AG04450 (cell line): ENCODE measurements at regions not wholly inside any gene's neighbourhood (a gene's known extent, or its start where the extent isn't known, plus 50 kb on each side); places are given as distances from the start of the nearest gene placed in this dataset.

ENCODE experiments used
- CTCF ChIA-PET: fragments of 300-600, 350-600 bp; formaldehyde crosslinking; extraction: SDS; loops from one replicate; lab custom pipeline; 2022; ENCODE audit warnings: antibody characterized with exemption, inconsistent platforms; lab: Charles Lee
- POLR2A ChIA-PET: fragments of 350-600 bp; formaldehyde crosslinking; extraction: SDS; loops from one replicate; lab custom pipeline; 2021; ENCODE audit warnings: antibody characterized with exemption, inconsistent platforms; lab: Yijun Ruan, JAX
- DNase-seq: peaks from one replicate; pipeline ENCODE4 v3.0.0-alpha.2; 2011; ENCODE audit warnings: low read depth, low spot score
- H3K27ac ChIP-seq: one replicate; pipeline ENCODE4 v1.5.1; 2012; ENCODE audit warnings: low read depth, low read length, control low read depth
- H3K27me3 ChIP-seq: one replicate; pipeline ENCODE4 v1.6.0; 2012; ENCODE audit warnings: low read length; ENCODE audit not compliant: control insufficient read depth, insufficient read depth
- H3K4me3 ChIP-seq: 2 replicates; pipeline ENCODE4 v1.5.1; 2011; ENCODE audit warnings: mild to moderate bottlenecking, low read depth, low read length, control low read depth
- H3K9me3 ChIP-seq: 2 replicates; pipeline ENCODE4 v1.5.1; 2012; ENCODE audit warnings: low read length; ENCODE audit not compliant: control insufficient read depth, insufficient read depth
- CTCF ChIP-seq: IDR thresholded peaks from 2 replicates; pipeline ENCODE4 v1.5.1; 2011; ENCODE audit warnings: low read depth, low read length, control low read depth, inconsistent platforms

GRCh38 chr10:71032887-71033286 lies 144.5 kb upstream of the PCBD1 start:
- CTCF ChIA-PET, result no interaction called here
- DNase-seq, result no peak
- no peak for TF ChIP-seq CTCF

GRCh38 chr10:71033396-71033980 lies 145.1 kb upstream of the PCBD1 start:
- POLR2A ChIA-PET, result no interaction called here
- DNase-seq, result no peak
- TF ChIP-seq CTCF, result no peak
- Histone ChIP-seq H3K27ac (no peak overlapping the region), H3K27me3 (peaks cover 11% of the 10 kb centered on the region), H3K9me3 (no peaks in the 10 kb centered on the region; the same call in 1 of the 2 replicates), H3K4me3 (no peak overlapping the region)
- CTCF ChIA-PET, result no interaction called here

More at GRCh38 chr10:71032887-71033286, 144.5 kb upstream of the PCBD1 start:
- H3K4me3 ChIP-seq, result no peak overlapping the region
- POLR2A ChIA-PET, result no interaction called here
- H3K27ac ChIP-seq, result no peak overlapping the region
- peaks cover 11% of the 10 kb centered on the region for H3K27me3 ChIP-seq
- H3K9me3 ChIP-seq, result no peaks in the 10 kb centered on the region; the same call in 1 of the 2 replicates

- TF ChIP-seq CTCF, result no peak
- POLR2A ChIA-PET, result no interaction called here
- no peak overlapping the region for H3K4me3 ChIP-seq
- H3K9me3 ChIP-seq, result no peaks in the 10 kb centered on the region; the same call in 1 of the 2 replicates
- peaks cover 9% of the 10 kb centered on the region for H3K27me3 ChIP-seq
- CTCF ChIA-PET, result no interaction called here
- no peak overlapping the region for H3K27ac ChIP-seq
- no peak for DNase-seq
Measured at GRCh38 chr10:71035511-71036296, 147.3 kb upstream of the PCBD1 start.

GRCh38 chr10:71036297-71036966 lies 148.1 kb upstream of the PCBD1 start:
- DNase-seq, result no peak
- Histone ChIP-seq H3K27ac (no peak overlapping the region), H3K4me3 (no peak overlapping the region), H3K9me3 (no peaks in the 10 kb centered on the region; the same call in 1 of the 2 replicates), H3K27me3 (peaks cover 12% of the 10 kb centered on the region)
- ChIA-PET CTCF (no interaction called here), POLR2A (no interaction called here)
- no peak for TF ChIP-seq CTCF
